Coronary artery (tissue), 2 donors: ENCODE measurements at regions not wholly inside any gene's neighbourhood (a gene's known extent, or its start where the extent isn't known, plus 50 kb on each side); places are given as distances from the start of the nearest gene placed in this dataset.

Experiments used
- DNase-seq: peaks from one replicate; pipeline ENCODE4 v3.0.0-alpha.2; 2017; ENCODE audit warnings: low spot score
- H3K27ac ChIP-seq, 2 donors: fragments of 200-600 bp; sonication (generic); one replicate each; pipeline ENCODE4 v1.5.1; 2016 to 2019
- H3K4me3 ChIP-seq: fragments of 200-600 bp; sonication (generic); 2 replicates; pipeline ENCODE4 v1.5.1; 2016; ENCODE audit warnings: mild to moderate bottlenecking, moderate library complexity
- TF ChIP-seq, protein P1 (sequence below): fragments of 200-600 bp; sonication (generic); IDR thresholded peaks from one replicate; pipeline ENCODE4 v1.5.1; 2019; ENCODE audit warnings: antibody characterized with exemption

GRCh38 chr11:116539211-116539610 lies 233.6 kb downstream of the BUD13 start:
- peak; percentile 21 for DNase-seq
- Histone ChIP-seq H3K27ac (no peak overlapping the region), H3K4me3 (no peak overlapping the region)
- TF ChIP-seq, protein P1, sequence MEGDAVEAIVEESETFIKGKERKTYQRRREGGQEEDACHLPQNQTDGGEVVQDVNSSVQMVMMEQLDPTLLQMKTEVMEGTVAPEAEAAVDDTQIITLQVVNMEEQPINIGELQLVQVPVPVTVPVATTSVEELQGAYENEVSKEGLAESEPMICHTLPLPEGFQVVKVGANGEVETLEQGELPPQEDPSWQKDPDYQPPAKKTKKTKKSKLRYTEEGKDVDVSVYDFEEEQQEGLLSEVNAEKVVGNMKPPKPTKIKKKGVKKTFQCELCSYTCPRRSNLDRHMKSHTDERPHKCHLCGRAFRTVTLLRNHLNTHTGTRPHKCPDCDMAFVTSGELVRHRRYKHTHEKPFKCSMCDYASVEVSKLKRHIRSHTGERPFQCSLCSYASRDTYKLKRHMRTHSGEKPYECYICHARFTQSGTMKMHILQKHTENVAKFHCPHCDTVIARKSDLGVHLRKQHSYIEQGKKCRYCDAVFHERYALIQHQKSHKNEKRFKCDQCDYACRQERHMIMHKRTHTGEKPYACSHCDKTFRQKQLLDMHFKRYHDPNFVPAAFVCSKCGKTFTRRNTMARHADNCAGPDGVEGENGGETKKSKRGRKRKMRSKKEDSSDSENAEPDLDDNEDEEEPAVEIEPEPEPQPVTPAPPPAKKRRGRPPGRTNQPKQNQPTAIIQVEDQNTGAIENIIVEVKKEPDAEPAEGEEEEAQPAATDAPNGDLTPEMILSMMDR = no peak

DNA sequence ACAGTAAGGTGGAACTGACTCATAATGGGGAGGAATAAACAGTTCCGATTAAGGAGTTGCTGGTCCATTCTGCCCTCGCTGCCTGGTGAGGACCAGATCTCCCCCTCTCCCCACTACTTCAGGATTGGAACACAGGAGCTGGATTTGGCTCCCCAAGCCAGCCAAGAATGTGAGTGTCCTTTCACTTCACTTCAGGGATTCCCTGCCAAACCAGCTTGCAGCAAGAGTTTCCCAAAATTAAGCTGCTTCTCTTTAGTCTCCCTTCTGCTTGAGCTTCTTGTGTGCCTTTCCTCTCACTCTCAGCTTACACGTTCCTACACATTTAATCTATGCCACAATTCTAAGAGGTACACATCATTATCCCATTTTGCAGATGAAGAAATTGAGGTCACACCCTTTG lies 234.1 kb downstream of the BUD13 start:
- no peak overlapping the region for H3K27ac ChIP-seq
- H3K4me3 ChIP-seq = no peak overlapping the region
- TF ChIP-seq, protein P1 = no peak
- no peak for DNase-seq

GRCh38 chr11:116537709-116538108 lies 235.1 kb downstream of the BUD13 start:
- TF ChIP-seq, protein P1 = no peak
- peak; percentile 64 for DNase-seq

DNA sequence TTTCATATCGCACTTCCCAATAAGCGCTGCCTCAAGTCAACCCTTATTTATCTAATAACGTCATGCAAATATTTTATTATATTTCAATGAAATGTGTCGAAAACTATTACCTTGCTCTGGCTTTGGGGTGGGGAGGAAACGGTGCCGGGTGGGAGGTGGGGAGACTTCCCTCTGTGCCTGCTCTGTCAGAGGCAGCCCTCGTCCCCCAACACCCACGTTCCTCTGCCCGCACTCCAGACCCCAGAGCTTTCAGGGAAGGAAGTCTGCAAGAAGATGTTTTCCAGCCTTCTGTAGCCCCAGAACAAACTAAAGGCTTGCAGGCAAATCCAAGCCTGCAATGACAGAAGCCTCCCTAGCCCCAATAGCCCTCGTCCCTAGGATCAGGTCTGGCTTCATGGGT lies 235.7 kb downstream of the BUD13 start:
- peak; percentile 41 for DNase-seq
- Histone ChIP-seq H3K4me3 (no peak overlapping the region), H3K27ac (no peak overlapping the region)
- TF ChIP-seq, protein P1 = no peak

More at GRCh38 chr11:116537709-116538108, 235.1 kb downstream of the BUD13 start:
- no peak overlapping the region for H3K27ac ChIP-seq
- H3K4me3 ChIP-seq = no peak overlapping the region

DNA sequence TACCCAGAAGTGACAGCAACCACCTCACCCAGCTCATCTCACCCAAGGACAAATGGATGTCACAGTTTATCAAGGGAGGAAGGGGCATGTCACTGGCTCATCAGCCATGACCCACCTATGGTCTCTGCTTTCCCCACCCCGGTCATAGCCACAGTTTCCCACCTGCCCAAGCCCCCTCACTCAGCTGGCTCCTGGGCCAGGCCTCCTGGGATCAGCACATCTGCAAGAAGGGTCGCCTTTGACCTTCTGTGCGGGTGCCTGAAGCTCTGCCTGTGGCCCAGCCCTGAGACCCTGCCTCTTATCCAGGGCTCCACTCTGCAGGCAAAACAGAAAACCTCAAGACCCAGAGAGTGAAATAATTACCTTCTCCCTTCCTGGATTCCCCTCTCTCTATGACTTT lies 236.4 kb downstream of the BUD13 start:
- peak; percentile 46 for DNase-seq
- TF ChIP-seq, protein P1 = no peak
- Histone ChIP-seq H3K27ac (no peak overlapping the region), H3K4me3 (no peak overlapping the region)

GRCh38 chr11:116535994-116536393 lies 236.8 kb downstream of the BUD13 start:
- H3K4me3 ChIP-seq = no peak overlapping the region
- peak; percentile 24 for DNase-seq
- H3K27ac ChIP-seq = no peak overlapping the region
- TF ChIP-seq, protein P1 = no peak

- TF ChIP-seq, protein P1 = no peak
- no peak overlapping the region for H3K4me3 ChIP-seq
- DNase-seq = peak; percentile 26
- no peak overlapping the region for H3K27ac ChIP-seq
Measured at GRCh38 chr11:116535120-116535519, 237.7 kb downstream of the BUD13 start.
